HG03064 (cell line): ENCODE measurements at regions not wholly inside any gene's neighbourhood (a gene's known extent, or its start where the extent isn't known, plus 50 kb on each side); places are given as distances from the start of the nearest gene placed in this dataset.

ENCODE experiments used
- ATAC-seq: cut with Tn5 transposase; IDR thresholded peaks from one replicate; pipeline ENCODE4 v1.9.1; 2021; ENCODE audit warnings: low read depth; ENCODE audit not compliant: unreplicated experiment

DNA sequence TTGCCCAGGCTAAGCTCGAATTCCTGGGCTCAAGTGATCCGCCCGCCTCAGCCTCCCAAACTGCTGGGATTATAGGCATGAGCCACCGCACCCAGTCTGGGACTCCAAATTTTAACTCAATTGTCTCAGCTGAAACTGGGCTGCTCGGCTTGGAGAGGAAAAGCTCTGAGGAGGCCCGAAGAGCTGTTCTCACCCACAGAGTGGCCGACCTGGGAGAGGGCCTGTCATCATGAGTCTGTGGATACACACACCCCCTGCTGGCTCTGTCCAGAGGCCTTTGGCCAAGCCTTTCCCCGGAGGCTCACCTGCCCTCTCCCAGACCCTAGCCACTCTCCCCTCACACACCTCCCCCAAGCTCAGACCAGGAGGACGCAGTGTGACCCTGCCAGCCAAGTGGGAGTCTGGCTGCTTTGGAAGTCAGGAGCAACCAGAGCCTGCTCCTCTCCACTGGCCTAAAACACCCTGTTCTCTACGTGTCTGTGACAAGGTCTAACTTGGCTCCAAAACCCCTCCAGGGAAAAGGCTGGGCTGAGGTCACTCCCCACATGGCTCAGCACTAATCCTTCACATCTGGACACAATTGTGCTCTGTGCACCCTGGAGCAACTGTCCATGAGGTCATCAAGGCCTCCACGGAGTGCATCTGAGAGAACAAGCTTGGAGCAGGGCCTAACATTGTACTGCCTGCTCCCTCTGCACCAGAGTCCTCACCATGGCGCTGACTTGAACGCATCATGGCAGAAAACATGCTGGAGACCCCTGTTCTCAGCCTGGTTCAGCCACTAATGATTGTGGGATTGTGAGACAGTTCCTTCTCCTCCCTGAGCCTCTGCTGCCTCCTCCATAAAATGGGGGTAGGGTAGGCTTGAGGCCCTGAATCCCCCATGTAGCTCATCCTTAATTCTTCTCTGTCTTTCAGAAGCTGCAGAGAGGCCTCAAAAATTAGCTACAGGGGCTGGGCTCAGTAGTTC is 49.9 kb upstream of the RAB6C start:
- no peak for ATAC-seq
